8988T (cell line): ENCODE measurements at regions not wholly inside any gene's neighbourhood (a gene's known extent, or its start where the extent isn't known, plus 50 kb on each side); places are given as distances from the start of the nearest gene placed in this dataset.
"Not testable (repeated sequence)": the region's sequence is repeated elsewhere in the genome, so short reads cannot be mapped to it uniquely, and the experiment has no call there.

ENCODE experiments used
- DNase-seq: peaks from one replicate; pipeline ENCODE4 v3.0.0; 2011

DNA sequence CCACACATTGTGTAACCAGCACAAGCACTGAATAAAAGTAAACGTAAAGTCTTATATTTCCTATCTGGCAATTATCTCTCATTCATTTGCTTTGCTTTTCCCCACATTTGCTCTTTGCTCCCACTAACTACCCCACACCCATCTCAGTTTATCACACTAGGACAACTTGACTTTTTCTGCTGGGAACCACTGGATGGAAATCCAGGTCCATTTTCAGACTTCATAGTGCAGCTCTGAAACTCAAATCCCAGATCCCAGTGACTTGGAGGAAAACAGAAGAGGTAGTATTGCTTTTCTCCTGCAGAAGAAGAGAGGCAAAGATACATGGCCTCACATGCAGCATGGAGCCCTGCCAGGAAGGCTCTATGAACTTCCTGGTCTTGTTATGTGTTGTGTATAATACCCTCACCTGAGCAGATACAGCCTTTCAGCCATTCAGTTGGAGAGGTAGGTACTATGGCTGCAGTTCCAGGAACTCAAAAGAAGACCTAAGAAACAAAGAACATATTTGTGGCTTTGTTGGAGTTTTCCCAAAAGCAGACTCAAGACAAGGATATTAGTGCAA lies 90.0 kb upstream of the NIPBL start:
- no peak for DNase-seq

- DNase-seq = no peak
These were observed 89.0 kb upstream of the NIPBL start for GRCh38 chr5:36787365-36788093.

DNA sequence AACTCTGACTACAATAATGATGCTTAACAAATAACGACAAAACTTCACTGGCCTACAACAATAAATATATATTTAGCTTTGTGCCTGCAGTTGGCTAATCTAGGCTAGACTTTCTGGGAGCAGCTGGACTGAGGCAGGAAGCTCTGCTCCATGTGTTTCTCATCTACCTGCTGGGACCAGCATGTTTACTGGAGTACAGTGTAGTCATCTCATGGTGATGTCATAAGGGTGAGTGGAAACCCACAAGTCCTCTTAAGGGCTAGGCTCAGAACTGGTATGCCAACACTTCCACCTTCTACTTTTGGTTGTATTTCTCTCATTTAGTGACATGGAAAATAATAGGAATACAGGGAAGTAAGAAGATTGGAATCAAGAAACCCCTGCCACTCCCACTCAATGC lies 85.7 kb upstream of the NIPBL start:
- no peak for DNase-seq

DNA sequence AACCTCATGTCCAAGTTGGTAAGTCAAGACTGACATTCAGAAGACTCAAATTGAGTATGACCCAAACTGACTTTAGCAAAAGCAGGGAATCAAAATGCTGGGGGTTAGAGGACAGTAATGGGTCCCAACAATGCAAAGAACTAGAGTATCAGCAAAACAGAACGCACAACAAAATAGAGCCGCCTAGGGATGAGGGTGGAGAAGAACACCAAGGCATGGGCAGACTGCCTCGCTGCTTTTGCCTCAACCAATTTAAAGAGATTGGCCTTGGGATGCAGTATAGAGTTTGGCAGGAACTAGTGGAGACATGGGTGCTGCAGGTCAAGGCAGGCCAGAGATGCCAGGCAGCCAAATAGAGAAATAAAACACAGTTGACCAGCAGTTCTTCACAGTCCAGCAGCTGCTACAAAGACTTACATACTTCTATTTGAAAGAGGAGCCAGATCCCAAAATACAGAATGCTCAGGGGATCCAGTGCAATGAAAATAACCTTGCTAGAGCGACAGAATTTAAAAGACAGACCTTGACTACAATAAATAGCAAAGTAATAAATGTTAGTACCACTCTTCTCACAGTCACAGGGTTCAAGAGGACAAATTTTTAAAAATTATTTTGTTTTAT lies 83.9 kb upstream of the NIPBL start:
- no peak for DNase-seq

- no peak for DNase-seq
These were observed 81.2 kb upstream of the NIPBL start for GRCh38 chr5:36795366-36795765.

GRCh38 chr5:36796155-36796554 lies 80.4 kb upstream of the NIPBL start:
- no peak for DNase-seq

GRCh38 chr5:36801523-36801922 lies 75.0 kb upstream of the NIPBL start:
- DNase-seq = no peak

GRCh38 chr5:36802187-36802586 lies 74.4 kb upstream of the NIPBL start:
- DNase-seq = no peak

DNA sequence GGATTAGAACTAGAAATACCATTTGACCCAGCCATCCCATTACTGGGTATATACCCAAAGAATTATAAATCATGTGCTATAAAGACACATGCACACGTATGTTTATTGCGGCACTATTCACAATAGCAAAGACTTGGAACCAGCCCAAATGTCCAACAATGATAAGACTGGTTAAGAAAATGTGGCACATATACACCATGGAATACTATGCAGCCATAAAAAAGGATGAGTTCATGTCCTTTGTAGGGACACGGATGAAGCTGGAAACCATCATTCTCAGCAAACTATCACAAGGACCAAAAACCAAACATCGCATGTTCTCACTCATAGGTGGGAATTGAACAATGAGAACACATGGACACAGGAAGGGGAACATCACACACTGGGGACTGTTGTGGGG lies 63.3 kb upstream of the NIPBL start:
- DNase-seq = not testable (repeated sequence)

- no peak for DNase-seq
These were observed 60.7 kb upstream of the NIPBL start for GRCh38 chr5:36815871-36816270.

- DNase-seq = no peak
These were observed 55.7 kb upstream of the NIPBL start for GRCh38 chr5:36820900-36821299.

- DNase-seq = no peak
These were observed 49.9 kb upstream of the NIPBL start for GRCh38 chr5:36826694-36827093.
